ENCODE measurements at regions not wholly inside any gene's neighbourhood (a gene's known extent, or its start where the extent isn't known, plus 50 kb on each side); places are given as distances from the start of the nearest gene placed in this dataset.
A peak's percentile ranks its signal among the peaks of the same experiment; 100 is the strongest.
"Not testable (repeated sequence)": the region's sequence is repeated elsewhere in the genome, so short reads cannot be mapped to it uniquely, and the experiment has no call there.

GRCh38 chr2:91574255-91574654 lies 2882.8 kb downstream of the RPIA start:
- not testable (repeated sequence) for DNase-seq

GRCh38 chr2:91575701-91576100 lies 2884.2 kb downstream of the RPIA start:
- not testable (repeated sequence) for DNase-seq

GRCh38 chr2:91577406-91577805 lies 2885.9 kb downstream of the RPIA start:
- not testable (repeated sequence) for DNase-seq

GRCh38 chr2:91578678-91579077 lies 2887.2 kb downstream of the RPIA start:
- not testable (repeated sequence) for DNase-seq

- DNase-seq = not testable (repeated sequence)
Measured at GRCh38 chr2:91579555-91579954, 2888.1 kb downstream of the RPIA start.

- not testable (repeated sequence) for DNase-seq
Measured at GRCh38 chr2:91580043-91580442, 2888.6 kb downstream of the RPIA start.

GRCh38 chr2:91587098-91587497 lies 2895.6 kb downstream of the RPIA start:
- not testable (repeated sequence) for DNase-seq

GRCh38 chr2:91587908-91588535 lies 2896.5 kb downstream of the RPIA start:
- not testable (repeated sequence) for DNase-seq

- not testable (repeated sequence) for DNase-seq
Measured at GRCh38 chr2:91588782-91589223, 2897.3 kb downstream of the RPIA start.

- not testable (repeated sequence) for DNase-seq
Measured at GRCh38 chr2:91589454-91590328, 2898.2 kb downstream of the RPIA start.

GRCh38 chr2:91590381-91590780 lies 2898.9 kb downstream of the RPIA start:
- not testable (repeated sequence) for DNase-seq

- not testable (repeated sequence) for DNase-seq
Measured at GRCh38 chr2:91591066-91591465, 2899.6 kb downstream of the RPIA start.

GRCh38 chr2:91597436-91597835 lies 2906.0 kb downstream of the RPIA start:
- DNase-seq = not testable (repeated sequence)

GRCh38 chr2:91598519-91598918 lies 2907.0 kb downstream of the RPIA start:
- DNase-seq = not testable (repeated sequence)

GRCh38 chr2:91599000-91599399 lies 2907.5 kb downstream of the RPIA start:
- not testable (repeated sequence) for DNase-seq

GRCh38 chr2:91602860-91603259 lies 2911.4 kb downstream of the RPIA start:
- not testable (repeated sequence) for DNase-seq

GRCh38 chr2:91603996-91604395 lies 2912.5 kb downstream of the RPIA start:
- not testable (repeated sequence) for DNase-seq

GRCh38 chr2:91604629-91605028 lies 2913.2 kb downstream of the RPIA start:
- DNase-seq = not testable (repeated sequence)

- DNase-seq = not testable (repeated sequence)
Measured at GRCh38 chr2:91623739-91624138, 2932.3 kb downstream of the RPIA start.

- not testable (repeated sequence) for DNase-seq
Measured at GRCh38 chr2:91628471-91628870, 2937.0 kb downstream of the RPIA start.

- DNase-seq = peak; percentile 8
Measured at GRCh38 chr2:91657193-91657592, 2965.7 kb downstream of the RPIA start.

GRCh38 chr2:91658336-91658735 lies 2966.9 kb downstream of the RPIA start:
- not testable (repeated sequence) for DNase-seq

- not testable (repeated sequence) for DNase-seq
Measured at GRCh38 chr2:91659189-91659916, 2967.9 kb downstream of the RPIA start.
